ENCODE measurements at regions not wholly inside any gene's neighbourhood (a gene's known extent, or its start where the extent isn't known, plus 50 kb on each side); places are given as distances from the start of the nearest gene placed in this dataset.

GRCh38 chr1:81238129-81238528, 562.6 kb upstream of the ADGRL2 start:
- Mint-ChIP-seq H3K9me3 (ENCODE audit: low read depth, unreplicated experiment) (no peaks in the 10 kb centered on the region), H3K4me3 (ENCODE audit: low read depth, unreplicated experiment) (peak overlapping the region; percentile 52), H3K36me3 (ENCODE audit: insufficient read depth, unreplicated experiment) (no peaks in the 10 kb centered on the region), H3K4me1 (ENCODE audit: low read depth, unreplicated experiment) (peaks cover 10% of the 10 kb centered on the region), H3K27me3 (ENCODE audit: unreplicated experiment) (no peaks in the 10 kb centered on the region), H3K27ac (ENCODE audit: unreplicated experiment) (no peak overlapping the region)
- TF ChIP-seq, protein P1, sequence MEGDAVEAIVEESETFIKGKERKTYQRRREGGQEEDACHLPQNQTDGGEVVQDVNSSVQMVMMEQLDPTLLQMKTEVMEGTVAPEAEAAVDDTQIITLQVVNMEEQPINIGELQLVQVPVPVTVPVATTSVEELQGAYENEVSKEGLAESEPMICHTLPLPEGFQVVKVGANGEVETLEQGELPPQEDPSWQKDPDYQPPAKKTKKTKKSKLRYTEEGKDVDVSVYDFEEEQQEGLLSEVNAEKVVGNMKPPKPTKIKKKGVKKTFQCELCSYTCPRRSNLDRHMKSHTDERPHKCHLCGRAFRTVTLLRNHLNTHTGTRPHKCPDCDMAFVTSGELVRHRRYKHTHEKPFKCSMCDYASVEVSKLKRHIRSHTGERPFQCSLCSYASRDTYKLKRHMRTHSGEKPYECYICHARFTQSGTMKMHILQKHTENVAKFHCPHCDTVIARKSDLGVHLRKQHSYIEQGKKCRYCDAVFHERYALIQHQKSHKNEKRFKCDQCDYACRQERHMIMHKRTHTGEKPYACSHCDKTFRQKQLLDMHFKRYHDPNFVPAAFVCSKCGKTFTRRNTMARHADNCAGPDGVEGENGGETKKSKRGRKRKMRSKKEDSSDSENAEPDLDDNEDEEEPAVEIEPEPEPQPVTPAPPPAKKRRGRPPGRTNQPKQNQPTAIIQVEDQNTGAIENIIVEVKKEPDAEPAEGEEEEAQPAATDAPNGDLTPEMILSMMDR (IDR thresholded peaks at IDR 0.05; ENCODE audit: unreplicated experiment), result no peak
- no TSS peak for BruUV-seq (replicated peaks)
- intact Hi-C loops (cut with micrococcal nuclease; ENCODE audit: unreplicated experiment), result no loop called here
- CTCF ChIA-PET, result interaction anchor here (0.6 kb wide), 1 partner anchor 50 kb away, joined by 5 read pairs; no protein-coding TSS in a partner anchor
- no peak for DNase-seq

- Mint-ChIP-seq H3K36me3 (ENCODE audit: insufficient read depth, unreplicated experiment) (no peaks in the 10 kb centered on the region), H3K4me1 (ENCODE audit: low read depth, unreplicated experiment) (peaks cover 10% of the 10 kb centered on the region), H3K27ac (ENCODE audit: unreplicated experiment) (no peak overlapping the region), H3K27me3 (ENCODE audit: unreplicated experiment) (no peaks in the 10 kb centered on the region), H3K4me3 (ENCODE audit: low read depth, unreplicated experiment) (peak overlapping the region; percentile 52), H3K9me3 (ENCODE audit: low read depth, unreplicated experiment) (no peaks in the 10 kb centered on the region)
- BruUV-seq (replicated peaks), result no TSS peak
- CTCF ChIA-PET, result no interaction called here
- DNase-seq, result no peak
- intact Hi-C loops (cut with micrococcal nuclease; ENCODE audit: unreplicated experiment), result no loop called here
- TF ChIP-seq, protein P1 (IDR thresholded peaks at IDR 0.05; ENCODE audit: unreplicated experiment), result no peak
Observed at GRCh38 chr1:81237473-81238089, 563.2 kb upstream of the ADGRL2 start.

DNA sequence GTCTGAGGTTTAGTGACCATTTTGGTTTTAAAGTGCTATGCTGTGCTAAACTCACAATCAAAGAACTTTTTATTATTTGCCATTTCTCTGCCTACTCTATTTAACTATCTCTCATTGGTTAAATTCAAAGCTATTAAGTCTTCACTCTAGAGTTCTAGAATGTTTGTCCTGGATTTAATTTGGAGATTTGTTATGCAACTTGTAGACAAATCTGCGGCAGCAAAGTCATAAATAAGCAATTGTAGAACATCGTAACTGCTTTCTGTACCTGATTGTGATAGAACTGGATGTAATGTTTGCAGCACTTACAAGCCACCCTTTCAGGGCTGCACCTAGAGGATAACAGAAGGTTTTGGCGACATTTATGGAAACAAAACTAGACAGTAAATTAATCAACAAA, 566.5 kb upstream of the ADGRL2 start:
- DNase-seq, result no peak
- Mint-ChIP-seq H3K27ac (ENCODE audit: unreplicated experiment) (no peak overlapping the region), H3K27me3 (ENCODE audit: unreplicated experiment) (no peaks in the 10 kb centered on the region), H3K4me3 (ENCODE audit: low read depth, unreplicated experiment) (no peak overlapping the region), H3K9me3 (ENCODE audit: low read depth, unreplicated experiment) (no peaks in the 10 kb centered on the region), H3K4me1 (ENCODE audit: low read depth, unreplicated experiment) (peaks cover 10% of the 10 kb centered on the region), H3K36me3 (ENCODE audit: insufficient read depth, unreplicated experiment) (no peaks in the 10 kb centered on the region)
- BruUV-seq (replicated peaks), result no TSS peak
- CTCF ChIA-PET, result no interaction called here
- intact Hi-C loops (cut with micrococcal nuclease; ENCODE audit: unreplicated experiment), result no loop called here
- TF ChIP-seq, protein P1 (IDR thresholded peaks at IDR 0.05; ENCODE audit: unreplicated experiment), result no peak

DNA sequence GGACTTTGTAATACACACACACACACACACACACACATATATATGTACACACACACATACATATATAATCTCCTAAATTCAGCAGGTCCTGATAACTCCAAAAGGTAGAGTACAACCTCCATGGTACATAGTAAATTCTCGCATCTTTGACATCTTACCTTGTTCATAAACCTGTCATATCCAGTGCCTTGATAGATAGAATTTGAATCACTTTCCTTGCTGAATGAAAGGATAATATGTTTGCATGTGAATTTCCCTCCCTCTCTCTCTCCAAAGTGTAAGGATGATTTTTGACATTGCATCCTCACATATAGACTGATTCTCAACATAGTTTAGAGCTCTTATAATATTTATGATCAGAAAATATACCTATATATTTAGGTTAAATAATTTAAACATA, 567.1 kb upstream of the ADGRL2 start:
- H3K9me3 Mint-ChIP-seq (ENCODE audit: low read depth, unreplicated experiment), result no peaks in the 10 kb centered on the region
- H3K4me3 Mint-ChIP-seq (ENCODE audit: low read depth, unreplicated experiment), result no peak overlapping the region
- intact Hi-C loops (cut with micrococcal nuclease; ENCODE audit: unreplicated experiment), result no loop called here
- peaks cover 8% of the 10 kb centered on the region for H3K4me1 Mint-ChIP-seq (ENCODE audit: low read depth, unreplicated experiment)
- TF ChIP-seq, protein P1 (IDR thresholded peaks at IDR 0.05; ENCODE audit: unreplicated experiment), result no peak
- no peak overlapping the region for H3K27ac Mint-ChIP-seq (ENCODE audit: unreplicated experiment)
- no peak for DNase-seq
- no peaks in the 10 kb centered on the region for H3K27me3 Mint-ChIP-seq (ENCODE audit: unreplicated experiment)
- no peaks in the 10 kb centered on the region for H3K36me3 Mint-ChIP-seq (ENCODE audit: insufficient read depth, unreplicated experiment)
- CTCF ChIA-PET, result no interaction called here
- BruUV-seq (replicated peaks), result no TSS peak
